GM18870 (cell line): ENCODE measurements at regions not wholly inside any gene's neighbourhood (a gene's known extent, or its start where the extent isn't known, plus 50 kb on each side); places are given as distances from the start of the nearest gene placed in this dataset.
"Not testable (repeated sequence)": the region's sequence is repeated elsewhere in the genome, so short reads cannot be mapped to it uniquely, and the experiment has no call there.

Experiments used
- ATAC-seq: cut with Tn5 transposase; IDR thresholded peaks from one replicate; pipeline ENCODE4 v1.9.1; 2021; ENCODE audit warnings: moderate library complexity; ENCODE audit not compliant: unreplicated experiment

DNA sequence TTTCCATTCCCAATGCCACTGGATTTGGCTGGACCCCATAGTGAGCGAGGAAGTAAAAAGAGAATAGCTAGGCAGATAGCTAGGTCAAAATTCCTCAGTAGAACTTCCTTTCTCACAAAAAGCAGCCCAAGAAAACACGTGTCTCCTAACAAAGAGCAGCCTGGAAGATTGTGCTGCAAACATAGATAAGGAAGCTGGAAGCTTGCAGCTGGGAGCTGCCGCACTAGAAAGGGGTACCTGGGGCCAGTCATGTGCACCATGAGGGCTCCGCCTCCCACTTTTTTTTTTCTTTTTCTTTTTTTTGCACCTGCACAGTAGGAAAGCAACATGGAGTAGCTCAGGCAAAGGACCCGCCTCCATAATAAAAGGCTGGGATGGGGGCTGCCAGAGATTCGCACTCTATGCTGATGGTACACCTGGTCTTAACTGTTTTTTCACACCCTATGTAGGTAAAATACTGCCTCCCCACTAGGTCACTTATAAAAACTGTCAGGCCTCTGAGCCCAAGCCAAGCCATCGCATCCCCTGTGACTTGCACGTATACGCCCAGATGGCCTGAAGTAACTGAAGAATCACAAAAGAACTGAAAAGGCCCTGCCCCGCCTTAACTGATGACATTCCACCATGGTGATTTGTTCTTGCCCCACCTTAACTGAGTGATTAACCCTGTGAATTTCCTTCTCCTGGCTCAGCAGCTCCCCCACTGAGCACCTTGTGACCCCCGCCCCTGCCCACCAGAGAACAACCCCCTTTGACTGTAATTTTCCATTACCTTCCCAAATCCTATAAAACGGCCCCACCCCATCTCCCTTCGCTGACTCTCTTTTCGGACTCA is 521.6 kb downstream of the IRS2 start:
- ATAC-seq = not testable (repeated sequence)

DNA sequence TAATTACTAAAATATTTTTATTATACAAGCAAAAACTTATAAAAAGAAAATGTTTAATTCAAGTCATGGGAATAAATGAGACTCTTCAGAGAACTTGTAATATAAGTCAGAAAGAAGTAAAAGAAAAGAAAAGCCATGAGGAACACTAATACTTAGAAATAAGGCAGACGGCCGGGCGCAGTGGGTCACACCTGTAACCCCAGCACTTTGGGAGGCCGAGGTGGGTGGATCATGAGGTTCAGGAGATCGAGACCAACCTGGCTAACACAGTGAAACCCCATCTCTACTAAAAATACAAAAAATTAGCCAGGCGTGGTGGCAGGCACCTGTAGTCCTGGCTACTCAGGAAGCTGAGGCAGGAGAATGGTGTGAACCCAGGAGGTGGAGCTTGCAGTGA is 528.6 kb downstream of the IRS2 start:
- ATAC-seq = not testable (repeated sequence)
